OCI-LY3 (cell line): ENCODE measurements at regions not wholly inside any gene's neighbourhood (a gene's known extent, or its start where the extent isn't known, plus 50 kb on each side); places are given as distances from the start of the nearest gene placed in this dataset.

ENCODE experiments used
- EZH2phosphoT487 ChIP-seq: fragments of 200-600 bp; shearing (Covaris generic); IDR thresholded peaks from 2 replicates; pipeline ENCODE4 v1.6.1; 2018; ENCODE audit warnings: antibody characterized with exemption, mixed run types, low read depth
- TF ChIP-seq, protein P1 (sequence below): fragments of 200-600, 300-600 bp; sonication (generic); IDR thresholded peaks from 2 replicates; pipeline ENCODE4 v1.5.1; 2014; ENCODE audit warnings: antibody characterized with exemption, low read length, low read depth

DNA sequence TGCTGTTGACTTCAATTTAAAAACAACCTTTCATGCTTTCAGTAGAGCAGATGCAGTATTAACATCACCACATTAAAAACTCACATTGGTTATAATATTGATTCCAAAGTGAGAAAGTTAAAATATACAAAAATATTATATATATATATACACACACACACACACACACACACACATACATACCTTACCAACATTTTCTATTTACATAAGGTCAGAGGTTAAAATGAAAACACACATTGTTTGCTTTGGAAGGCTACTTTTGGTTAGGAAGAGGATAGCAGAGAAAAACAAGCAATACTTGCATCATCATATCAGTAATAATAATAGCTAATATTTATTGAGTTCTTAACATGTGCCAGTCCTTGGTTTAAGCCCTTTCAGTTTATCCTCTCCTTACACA lies 226.5 kb downstream of the PPP4R3C start:
- TF ChIP-seq, protein P1, sequence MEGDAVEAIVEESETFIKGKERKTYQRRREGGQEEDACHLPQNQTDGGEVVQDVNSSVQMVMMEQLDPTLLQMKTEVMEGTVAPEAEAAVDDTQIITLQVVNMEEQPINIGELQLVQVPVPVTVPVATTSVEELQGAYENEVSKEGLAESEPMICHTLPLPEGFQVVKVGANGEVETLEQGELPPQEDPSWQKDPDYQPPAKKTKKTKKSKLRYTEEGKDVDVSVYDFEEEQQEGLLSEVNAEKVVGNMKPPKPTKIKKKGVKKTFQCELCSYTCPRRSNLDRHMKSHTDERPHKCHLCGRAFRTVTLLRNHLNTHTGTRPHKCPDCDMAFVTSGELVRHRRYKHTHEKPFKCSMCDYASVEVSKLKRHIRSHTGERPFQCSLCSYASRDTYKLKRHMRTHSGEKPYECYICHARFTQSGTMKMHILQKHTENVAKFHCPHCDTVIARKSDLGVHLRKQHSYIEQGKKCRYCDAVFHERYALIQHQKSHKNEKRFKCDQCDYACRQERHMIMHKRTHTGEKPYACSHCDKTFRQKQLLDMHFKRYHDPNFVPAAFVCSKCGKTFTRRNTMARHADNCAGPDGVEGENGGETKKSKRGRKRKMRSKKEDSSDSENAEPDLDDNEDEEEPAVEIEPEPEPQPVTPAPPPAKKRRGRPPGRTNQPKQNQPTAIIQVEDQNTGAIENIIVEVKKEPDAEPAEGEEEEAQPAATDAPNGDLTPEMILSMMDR, result no peak
- TF ChIP-seq EZH2phosphoT487, result no peak
